Endothelial cell of umbilical vein (primary cell): ENCODE measurements at regions not wholly inside any gene's neighbourhood (a gene's known extent, or its start where the extent isn't known, plus 50 kb on each side); places are given as distances from the start of the nearest gene placed in this dataset.

Experiments
- POLR2A ChIP-seq: IDR thresholded peaks from 2 replicates; pipeline ENCODE4 v1.6.1; 2012; ENCODE audit warnings: low read depth, mild to moderate bottlenecking, control low read depth, low read length
- POLR2AphosphoS5 ChIP-seq: IDR thresholded peaks from 2 replicates; pipeline ENCODE4 v1.6.1; 2012; ENCODE audit warnings: low read depth, mild to moderate bottlenecking, control low read depth, low read length, moderate library complexity; ENCODE audit not compliant: insufficient read depth
- TF ChIP-seq, protein P1 (sequence below), 2 donors: IDR thresholded peaks; 1 replicate in 1 of 2; 2 replicates in 1 of 2; pipeline ENCODE4 v1.5.1; 2011; ENCODE audit warnings: low read length in 2 of 2, mild to moderate bottlenecking in 2 of 2, moderate library complexity in 2 of 2, control low read depth in 1 of 2, inconsistent platforms in 1 of 2, low read depth in 1 of 2; ENCODE audit not compliant: insufficient read depth in 1 of 2; ENCODE audit errors: extremely low read depth in 1 of 2
- TF ChIP-seq, protein P2 (sequence below): IDR thresholded peaks from 2 replicates; pipeline ENCODE4 v1.6.1; 2011; ENCODE audit not compliant: insufficient read depth, insufficient read length

DNA sequence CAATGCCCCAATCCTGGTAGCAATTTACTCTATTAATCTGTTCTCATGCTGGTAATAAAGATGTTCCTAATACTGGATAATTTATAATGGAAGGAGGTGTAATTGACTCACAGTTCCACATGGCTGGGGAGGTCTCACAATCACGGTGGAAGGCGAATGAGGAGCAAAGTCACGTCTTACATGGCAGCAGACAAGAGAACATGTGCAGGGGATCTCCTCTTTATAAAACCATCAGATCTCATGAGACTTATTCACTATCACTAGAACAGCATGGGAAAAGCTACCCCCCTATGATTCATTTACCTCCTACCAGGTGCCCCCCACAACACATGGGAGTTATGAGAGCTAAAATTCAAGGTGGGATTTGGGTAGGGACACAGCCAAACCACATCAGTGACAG is 872.2 kb downstream of the ANKRD7 start:
- TF ChIP-seq, protein P1, sequence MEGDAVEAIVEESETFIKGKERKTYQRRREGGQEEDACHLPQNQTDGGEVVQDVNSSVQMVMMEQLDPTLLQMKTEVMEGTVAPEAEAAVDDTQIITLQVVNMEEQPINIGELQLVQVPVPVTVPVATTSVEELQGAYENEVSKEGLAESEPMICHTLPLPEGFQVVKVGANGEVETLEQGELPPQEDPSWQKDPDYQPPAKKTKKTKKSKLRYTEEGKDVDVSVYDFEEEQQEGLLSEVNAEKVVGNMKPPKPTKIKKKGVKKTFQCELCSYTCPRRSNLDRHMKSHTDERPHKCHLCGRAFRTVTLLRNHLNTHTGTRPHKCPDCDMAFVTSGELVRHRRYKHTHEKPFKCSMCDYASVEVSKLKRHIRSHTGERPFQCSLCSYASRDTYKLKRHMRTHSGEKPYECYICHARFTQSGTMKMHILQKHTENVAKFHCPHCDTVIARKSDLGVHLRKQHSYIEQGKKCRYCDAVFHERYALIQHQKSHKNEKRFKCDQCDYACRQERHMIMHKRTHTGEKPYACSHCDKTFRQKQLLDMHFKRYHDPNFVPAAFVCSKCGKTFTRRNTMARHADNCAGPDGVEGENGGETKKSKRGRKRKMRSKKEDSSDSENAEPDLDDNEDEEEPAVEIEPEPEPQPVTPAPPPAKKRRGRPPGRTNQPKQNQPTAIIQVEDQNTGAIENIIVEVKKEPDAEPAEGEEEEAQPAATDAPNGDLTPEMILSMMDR (IDR thresholded peaks at IDR 0.05; ENCODE audit: extremely low read depth in 1 of 2, insufficient read depth in 1 of 2, low read depth in 1 of 2, low read length in 2 of 2), result no peak
- TF ChIP-seq POLR2AphosphoS5, result no peak
- TF ChIP-seq POLR2A, result no peak
- TF ChIP-seq, protein P2, sequence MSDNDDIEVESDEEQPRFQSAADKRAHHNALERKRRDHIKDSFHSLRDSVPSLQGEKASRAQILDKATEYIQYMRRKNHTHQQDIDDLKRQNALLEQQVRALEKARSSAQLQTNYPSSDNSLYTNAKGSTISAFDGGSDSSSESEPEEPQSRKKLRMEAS, result no peak
